ENCODE measurements at regions not wholly inside any gene's neighbourhood (a gene's known extent, or its start where the extent isn't known, plus 50 kb on each side); places are given as distances from the start of the nearest gene placed in this dataset.
"Not testable (repeated sequence)": the region's sequence is repeated elsewhere in the genome, so short reads cannot be mapped to it uniquely, and the experiment has no call there.

GRCh38 chr4:95760646-95761045 is 79.2 kb upstream of the PDHA2 start:
- TF ChIP-seq POLR2A, CTCF (IDR thresholded peaks at IDR 0.05): not testable (repeated sequence)
